GM12801 (cell line): ENCODE measurements at regions not wholly inside any gene's neighbourhood (a gene's known extent, or its start where the extent isn't known, plus 50 kb on each side); places are given as distances from the start of the nearest gene placed in this dataset.

Source experiments
- TF ChIP-seq, protein P1 (sequence below): IDR thresholded peaks from one replicate; pipeline ENCODE4 v1.5.1; 2011; ENCODE audit warnings: control low read depth; ENCODE audit not compliant: insufficient read length; ENCODE audit errors: extremely low read depth

GRCh38 chr6:97586344-97586743, 303.3 kb upstream of the MMS22L start:
- TF ChIP-seq, protein P1, sequence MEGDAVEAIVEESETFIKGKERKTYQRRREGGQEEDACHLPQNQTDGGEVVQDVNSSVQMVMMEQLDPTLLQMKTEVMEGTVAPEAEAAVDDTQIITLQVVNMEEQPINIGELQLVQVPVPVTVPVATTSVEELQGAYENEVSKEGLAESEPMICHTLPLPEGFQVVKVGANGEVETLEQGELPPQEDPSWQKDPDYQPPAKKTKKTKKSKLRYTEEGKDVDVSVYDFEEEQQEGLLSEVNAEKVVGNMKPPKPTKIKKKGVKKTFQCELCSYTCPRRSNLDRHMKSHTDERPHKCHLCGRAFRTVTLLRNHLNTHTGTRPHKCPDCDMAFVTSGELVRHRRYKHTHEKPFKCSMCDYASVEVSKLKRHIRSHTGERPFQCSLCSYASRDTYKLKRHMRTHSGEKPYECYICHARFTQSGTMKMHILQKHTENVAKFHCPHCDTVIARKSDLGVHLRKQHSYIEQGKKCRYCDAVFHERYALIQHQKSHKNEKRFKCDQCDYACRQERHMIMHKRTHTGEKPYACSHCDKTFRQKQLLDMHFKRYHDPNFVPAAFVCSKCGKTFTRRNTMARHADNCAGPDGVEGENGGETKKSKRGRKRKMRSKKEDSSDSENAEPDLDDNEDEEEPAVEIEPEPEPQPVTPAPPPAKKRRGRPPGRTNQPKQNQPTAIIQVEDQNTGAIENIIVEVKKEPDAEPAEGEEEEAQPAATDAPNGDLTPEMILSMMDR, result no peak

GRCh38 chr6:97591955-97592354, 308.9 kb upstream of the MMS22L start:
- TF ChIP-seq, protein P1, result no peak

DNA sequence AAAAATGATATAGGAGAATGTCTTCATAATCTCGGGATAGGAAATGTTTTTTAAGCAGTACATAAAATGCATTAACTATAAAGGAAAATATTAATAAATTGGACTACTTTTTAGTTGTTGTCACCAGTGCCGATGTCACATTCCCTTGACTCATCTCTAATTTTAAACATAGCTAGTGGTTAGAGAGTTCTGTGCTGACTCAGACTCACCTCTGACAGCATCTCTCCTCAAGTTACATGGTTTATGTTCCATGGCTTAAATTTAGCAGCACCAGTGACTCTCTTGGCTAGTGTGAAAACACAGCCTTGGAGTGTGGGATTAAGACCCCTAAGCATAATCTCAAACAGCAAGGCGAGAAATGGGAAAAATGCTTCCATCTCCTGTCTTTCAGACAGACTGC, 311.8 kb upstream of the MMS22L start:
- TF ChIP-seq, protein P1, result no peak

- TF ChIP-seq, protein P1, result no peak
Observed at GRCh38 chr6:97621111-97621510, 338.1 kb upstream of the MMS22L start.

- TF ChIP-seq, protein P1, result no peak
Observed at GRCh38 chr6:97626671-97627441, 343.8 kb upstream of the MMS22L start.

DNA sequence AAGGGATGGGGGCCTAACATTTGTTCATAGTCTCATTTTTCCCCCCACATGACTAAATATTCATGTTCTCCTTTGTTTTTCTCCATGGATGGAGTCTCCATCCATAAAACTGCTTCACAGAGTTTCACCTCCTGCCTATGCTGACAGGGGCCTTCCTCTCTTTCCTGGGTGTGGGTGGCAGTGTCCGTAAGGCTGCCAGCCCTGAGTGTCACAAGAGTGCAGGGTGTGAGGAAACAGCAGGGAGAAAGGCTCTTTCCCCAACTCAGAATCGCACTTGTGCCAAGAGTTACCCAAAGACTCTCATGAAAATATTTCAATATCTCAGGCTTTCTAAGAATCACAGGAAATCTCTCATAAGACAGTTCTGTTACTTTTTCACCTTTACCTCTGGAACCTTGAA, 346.2 kb upstream of the MMS22L start:
- TF ChIP-seq, protein P1, result no peak

GRCh38 chr6:97630604-97631003, 347.6 kb upstream of the MMS22L start:
- TF ChIP-seq, protein P1, result no peak
